Liver (tissue), 8 donors: ENCODE measurements at regions not wholly inside any gene's neighbourhood (a gene's known extent, or its start where the extent isn't known, plus 50 kb on each side); places are given as distances from the start of the nearest gene placed in this dataset.

Experiments used
- DNase-seq: peaks from one replicate; pipeline ENCODE4 v3.0.0-alpha.2; 2017; ENCODE audit warnings: low spot score
- H3K27ac ChIP-seq, 2 donors: one replicate each; pipeline ENCODE4 v1.7.0; 2013; ENCODE audit warnings: inconsistent platforms in 2 of 2, low read length in 2 of 2, control low read depth in 1 of 2, low read depth in 1 of 2, mild to moderate bottlenecking in 1 of 2
- H3K27me3 ChIP-seq, 4 donors: one replicate each; pipeline versions ENCODE4 v1.6.1 to v1.7.0; 2013; ENCODE audit warnings: low read length in 3 of 4, inconsistent platforms in 1 of 4, mild to moderate bottlenecking in 1 of 4, moderate library complexity in 1 of 4; ENCODE audit not compliant: control insufficient read depth in 4 of 4, insufficient read depth in 4 of 4
- H3K36me3 ChIP-seq, 4 donors: one replicate each; pipeline versions ENCODE4 v1.6.1 to v1.7.0; 2013; ENCODE audit warnings: low read length in 3 of 4, mild to moderate bottlenecking in 3 of 4, low read depth in 1 of 4, moderate library complexity in 1 of 4; ENCODE audit not compliant: control insufficient read depth in 4 of 4, insufficient read depth in 3 of 4
- H3K4me1 ChIP-seq, 4 donors: one replicate each; pipeline versions ENCODE4 v1.6.1 to v1.7.0; 2013; ENCODE audit warnings: low read length in 3 of 4, mild to moderate bottlenecking in 3 of 4, moderate library complexity in 1 of 4; ENCODE audit not compliant: control insufficient read depth in 4 of 4, insufficient read depth in 4 of 4
- H3K4me3 ChIP-seq, 3 donors: one replicate each; pipeline versions ENCODE4 v1.6.1 to v1.7.0; 2013; ENCODE audit warnings: low read length in 3 of 3, control low read depth in 1 of 3, low read depth in 1 of 3, mild to moderate bottlenecking in 1 of 3
- H3K9ac ChIP-seq, 2 donors: one replicate each; pipeline ENCODE4 v1.7.0; 2013; ENCODE audit warnings: low read length in 2 of 2, mild to moderate bottlenecking in 2 of 2, moderate library complexity in 2 of 2, control low read depth in 1 of 2, low read depth in 1 of 2
- H3K9me3 ChIP-seq, 4 donors: one replicate each; pipeline versions ENCODE4 v1.6.1 to v1.7.0; 2013; ENCODE audit warnings: low read length in 3 of 4; ENCODE audit not compliant: control insufficient read depth in 4 of 4
- CTCF ChIP-seq: fragments of 150-350 bp; IDR thresholded peaks from 2 replicates; pipeline ENCODE4 v1.5.1; 2017; ENCODE audit warnings: improper control_type of control experiment, low read depth, low read length; ENCODE audit not compliant: missing input control
- FOXA1 ChIP-seq: IDR thresholded peaks from 2 replicates; pipeline ENCODE4 v1.6.1; 2016; ENCODE audit warnings: antibody characterized with exemption
- FOXA2 ChIP-seq: IDR thresholded peaks from 2 replicates; pipeline ENCODE4 v1.6.1; 2016; ENCODE audit warnings: antibody characterized with exemption
- GABPA ChIP-seq, 2 donors: IDR thresholded peaks in 1 of 2; conservative IDR thresholded peaks in 1 of 2; 2 replicates each; pipeline ENCODE4 v1.6.1; 2016; ENCODE audit warnings: antibody characterized with exemption in 2 of 2, mild to moderate bottlenecking in 1 of 2, moderate library complexity in 1 of 2
- HNF4A ChIP-seq, 2 donors: conservative IDR thresholded peaks; 2 replicates each; pipeline ENCODE4 v1.6.1; 2016; ENCODE audit warnings: antibody characterized with exemption in 2 of 2, mild to moderate bottlenecking in 2 of 2
- HNF4G ChIP-seq: IDR thresholded peaks from 2 replicates; pipeline ENCODE4 v1.6.1; 2016; ENCODE audit warnings: antibody characterized with exemption
- JUND ChIP-seq, 2 donors: IDR thresholded peaks; 2 replicates each; pipeline ENCODE4 v1.6.1; 2016; ENCODE audit warnings: antibody characterized with exemption in 2 of 2
- MAX ChIP-seq: IDR thresholded peaks from 2 replicates; pipeline ENCODE4 v1.6.1; 2016; ENCODE audit warnings: antibody characterized with exemption
- NR2F2 ChIP-seq: IDR thresholded peaks from 2 replicates; pipeline ENCODE4 v1.6.1; 2016; ENCODE audit warnings: antibody characterized with exemption
- RAD21 ChIP-seq, 2 donors: IDR thresholded peaks; 2 replicates each; pipeline ENCODE4 v1.6.1; 2016; ENCODE audit warnings: antibody characterized with exemption in 2 of 2, mild to moderate bottlenecking in 2 of 2
- REST ChIP-seq: IDR thresholded peaks from 2 replicates; pipeline ENCODE4 v1.6.1; 2016; ENCODE audit warnings: antibody characterized with exemption, mild to moderate bottlenecking
- RXRA ChIP-seq, 2 donors: IDR thresholded peaks; 2 replicates each; pipeline ENCODE4 v1.6.1; 2017 to 2018; ENCODE audit warnings: antibody characterized with exemption in 2 of 2, mild to moderate bottlenecking in 1 of 2
- SP1 ChIP-seq: IDR thresholded peaks from 2 replicates; pipeline ENCODE4 v1.6.1; 2018; ENCODE audit warnings: antibody characterized with exemption, mild to moderate bottlenecking
- TAF1 ChIP-seq: conservative IDR thresholded peaks from 2 replicates; pipeline ENCODE4 v1.6.1; 2016; ENCODE audit warnings: antibody characterized with exemption, mild to moderate bottlenecking
- YY1 ChIP-seq: IDR thresholded peaks from 2 replicates; pipeline ENCODE4 v1.6.1; 2016; ENCODE audit warnings: antibody characterized with exemption, mild to moderate bottlenecking
- WGBS: extraction: QIAGEN DNeasy Blood & Tissue Kit; methylation state at CpG from one replicate; pipeline ENCODE4 v1.1.7; 2013; 5-methylcytosine and 5-hydroxymethylcytosine counted together
- TF ChIP-seq, protein P1 (sequence below): IDR thresholded peaks from 2 replicates; pipeline ENCODE4 v1.6.1; 2016; ENCODE audit warnings: antibody characterized with exemption
- TF ChIP-seq, protein P2 (sequence below): IDR thresholded peaks from 2 replicates; pipeline ENCODE4 v1.6.1; 2016; ENCODE audit warnings: antibody characterized with exemption
- donor health status: healthy.
- donor health status: healthy.
- donor health status: healthy.
- donor health status: healthy.
- donor health status: healthy.

DNA sequence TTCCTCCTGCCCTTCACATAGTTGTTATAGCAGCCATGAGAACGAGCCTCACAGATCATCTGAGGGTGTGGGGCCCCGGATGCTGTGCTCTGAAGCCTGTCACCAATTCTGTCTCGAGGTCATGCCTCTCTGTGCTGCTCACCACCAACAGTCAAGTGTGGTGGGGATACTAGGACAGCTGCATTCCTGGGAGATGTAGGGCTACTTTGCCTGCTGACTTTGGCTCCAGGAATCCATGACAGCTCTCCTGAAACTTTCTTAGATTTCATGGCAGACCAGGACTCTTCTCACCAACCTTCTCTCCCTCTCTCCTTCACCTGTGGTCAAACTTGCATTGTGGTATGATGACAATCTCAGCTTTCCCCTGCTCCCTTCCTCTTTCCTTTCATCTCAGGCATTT, 395.9 kb downstream of the PSAT1 start:
- Histone ChIP-seq H3K9me3 (no peaks in the 10 kb centered on the region), H3K36me3 (no peaks in the 10 kb centered on the region), H3K9ac (no peak overlapping the region), H3K27ac (no peak overlapping the region), H3K27me3 (no peaks in the 10 kb centered on the region), H3K4me3 (no peak overlapping the region), H3K4me1 (no peaks in the 10 kb centered on the region)
- TF ChIP-seq MAX (no peak), RAD21 (IDR thresholded peaks at IDR 0.05) (no peak), REST (no peak), NR2F2 (no peak), RXRA (IDR thresholded peaks at IDR 0.05) (no peak), CTCF (no peak), FOXA1 (no peak), TAF1 (no peak), SP1 (no peak), GABPA (IDR thresholded peaks at IDR 0.05 in 1 of 2, conservative IDR thresholded peaks at IDR 0.05 in 1 of 2) (no peak), HNF4A (conservative IDR thresholded peaks at IDR 0.05) (no peak), JUND (IDR thresholded peaks at IDR 0.05) (no peak), YY1 (no peak), FOXA2 (no peak), HNF4G (no peak)
- TF ChIP-seq, protein P1, sequence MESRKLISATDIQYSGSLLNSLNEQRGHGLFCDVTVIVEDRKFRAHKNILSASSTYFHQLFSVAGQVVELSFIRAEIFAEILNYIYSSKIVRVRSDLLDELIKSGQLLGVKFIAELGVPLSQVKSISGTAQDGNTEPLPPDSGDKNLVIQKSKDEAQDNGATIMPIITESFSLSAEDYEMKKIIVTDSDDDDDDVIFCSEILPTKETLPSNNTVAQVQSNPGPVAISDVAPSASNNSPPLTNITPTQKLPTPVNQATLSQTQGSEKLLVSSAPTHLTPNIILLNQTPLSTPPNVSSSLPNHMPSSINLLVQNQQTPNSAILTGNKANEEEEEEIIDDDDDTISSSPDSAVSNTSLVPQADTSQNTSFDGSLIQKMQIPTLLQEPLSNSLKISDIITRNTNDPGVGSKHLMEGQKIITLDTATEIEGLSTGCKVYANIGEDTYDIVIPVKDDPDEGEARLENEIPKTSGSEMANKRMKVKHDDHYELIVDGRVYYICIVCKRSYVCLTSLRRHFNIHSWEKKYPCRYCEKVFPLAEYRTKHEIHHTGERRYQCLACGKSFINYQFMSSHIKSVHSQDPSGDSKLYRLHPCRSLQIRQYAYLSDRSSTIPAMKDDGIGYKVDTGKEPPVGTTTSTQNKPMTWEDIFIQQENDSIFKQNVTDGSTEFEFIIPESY, result no peak
- 60% methylated on average over 3 of the region's 3 CpGs for WGBS
- DNase-seq, result no peak

DNA sequence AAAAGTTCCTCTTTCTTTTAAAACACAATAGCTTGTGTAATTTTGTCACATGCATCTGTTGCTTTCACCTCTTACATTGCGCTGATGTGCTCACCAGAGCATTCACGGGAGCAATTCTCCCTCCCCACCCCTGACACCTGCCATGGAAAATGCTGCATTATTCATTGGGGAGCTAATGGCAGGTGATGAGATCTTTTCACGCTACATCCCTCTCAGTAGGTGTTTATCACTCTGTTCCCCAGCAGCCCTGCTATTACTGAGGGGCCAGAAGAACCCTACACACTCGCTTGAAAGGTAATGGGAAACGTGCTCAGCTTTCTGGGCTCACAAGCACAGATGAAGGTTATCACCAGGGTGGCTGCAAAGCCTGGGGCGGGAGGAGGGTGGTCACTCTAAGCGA, 398.0 kb downstream of the PSAT1 start:
- no peak for DNase-seq
- no peaks in the 10 kb centered on the region for H3K9me3 ChIP-seq
- 53% methylated on average over 7 of the region's 7 CpGs for WGBS
- no peak overlapping the region for H3K9ac ChIP-seq
- H3K27me3 ChIP-seq, result peaks cover 0 to 3% (median 0%) of the 10 kb centered on the region in 4 donors
- H3K4me3 ChIP-seq, result no peak overlapping the region
- H3K4me1 ChIP-seq, result no peaks in the 10 kb centered on the region
- H3K27ac ChIP-seq, result no peak overlapping the region
- no peaks in the 10 kb centered on the region for H3K36me3 ChIP-seq
- TF ChIP-seq, protein P2, sequence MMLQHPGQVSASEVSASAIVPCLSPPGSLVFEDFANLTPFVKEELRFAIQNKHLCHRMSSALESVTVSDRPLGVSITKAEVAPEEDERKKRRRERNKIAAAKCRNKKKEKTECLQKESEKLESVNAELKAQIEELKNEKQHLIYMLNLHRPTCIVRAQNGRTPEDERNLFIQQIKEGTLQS, result no peak
- TF ChIP-seq CTCF, result no peak
- TF ChIP-seq HNF4G, result no peak
- TF ChIP-seq RXRA (IDR thresholded peaks at IDR 0.05), result no peak
- TF ChIP-seq, protein P1, result no peak
- no peak for TF ChIP-seq MAX
- no peak for TF ChIP-seq RAD21 (IDR thresholded peaks at IDR 0.05)
- no peak for TF ChIP-seq SP1
